ENCODE measurements at regions not wholly inside any gene's neighbourhood (a gene's known extent, or its start where the extent isn't known, plus 50 kb on each side); places are given as distances from the start of the nearest gene placed in this dataset.
"Not testable (repeated sequence)": the region's sequence is repeated elsewhere in the genome, so short reads cannot be mapped to it uniquely, and the experiment has no call there.

- FAIRE-seq: no peak
Measured at GRCh38 chr11:44361813-44362212, 51.9 kb upstream of the ALX4 start.

- FAIRE-seq: no peak
Measured at GRCh38 chr11:44363116-44363515, 53.2 kb upstream of the ALX4 start.

- FAIRE-seq: no peak
Measured at GRCh38 chr11:44364596-44364995, 54.7 kb upstream of the ALX4 start.

- no peak for FAIRE-seq
Measured at GRCh38 chr11:44365616-44366015, 55.7 kb upstream of the ALX4 start.

- FAIRE-seq: no peak
Measured at GRCh38 chr11:44366026-44366425, 56.1 kb upstream of the ALX4 start.

- FAIRE-seq: no peak
Measured at GRCh38 chr11:44366741-44367140, 56.8 kb upstream of the ALX4 start.

- FAIRE-seq: no peak
Measured at GRCh38 chr11:44367452-44367851, 57.5 kb upstream of the ALX4 start.

- no peak for FAIRE-seq
Measured at GRCh38 chr11:44368886-44369285, 58.9 kb upstream of the ALX4 start.

- not testable (repeated sequence) for FAIRE-seq
Measured at GRCh38 chr11:44371042-44371441, 61.1 kb upstream of the ALX4 start.

- no peak for FAIRE-seq
Measured at GRCh38 chr11:44371706-44372105, 61.8 kb upstream of the ALX4 start.

GRCh38 chr11:44372989-44373388, 63.0 kb upstream of the ALX4 start:
- no peak for FAIRE-seq

GRCh38 chr11:44374001-44374400, 64.1 kb upstream of the ALX4 start:
- no peak for FAIRE-seq

- FAIRE-seq: no peak
Measured at GRCh38 chr11:44376423-44376822, 66.5 kb upstream of the ALX4 start.

- no peak for FAIRE-seq
Measured at GRCh38 chr11:44377121-44377520, 67.2 kb upstream of the ALX4 start.

- FAIRE-seq: no peak
Measured at GRCh38 chr11:44377914-44378321, 68.0 kb upstream of the ALX4 start.

- FAIRE-seq: no peak
Measured at GRCh38 chr11:44379141-44380008, 69.4 kb upstream of the ALX4 start.

GRCh38 chr11:44380009-44380313, 70.0 kb upstream of the ALX4 start:
- FAIRE-seq: no peak

- FAIRE-seq: no peak
Measured at GRCh38 chr11:44380820-44381219, 70.9 kb upstream of the ALX4 start.

GRCh38 chr11:44381261-44381660, 71.3 kb upstream of the ALX4 start:
- no peak for FAIRE-seq

GRCh38 chr11:44382118-44382517, 72.2 kb upstream of the ALX4 start:
- FAIRE-seq: no peak

GRCh38 chr11:44382656-44383240, 72.8 kb upstream of the ALX4 start:
- no peak for FAIRE-seq

GRCh38 chr11:44383246-44383645, 73.3 kb upstream of the ALX4 start:
- no peak for FAIRE-seq

GRCh38 chr11:44387415-44387814, 77.5 kb upstream of the ALX4 start:
- FAIRE-seq: no peak

- no peak for FAIRE-seq
Measured at GRCh38 chr11:44387825-44388224, 77.9 kb upstream of the ALX4 start.

All from A204.1 (cell line).